NCI-H146 (cell line): ENCODE measurements at regions not wholly inside any gene's neighbourhood (a gene's known extent, or its start where the extent isn't known, plus 50 kb on each side); places are given as distances from the start of the nearest gene placed in this dataset.

Experiments used
- DNase-seq: peaks from one replicate; lab custom pipeline; 2025; lab: John Stamatoyannopoulos, UW

DNA sequence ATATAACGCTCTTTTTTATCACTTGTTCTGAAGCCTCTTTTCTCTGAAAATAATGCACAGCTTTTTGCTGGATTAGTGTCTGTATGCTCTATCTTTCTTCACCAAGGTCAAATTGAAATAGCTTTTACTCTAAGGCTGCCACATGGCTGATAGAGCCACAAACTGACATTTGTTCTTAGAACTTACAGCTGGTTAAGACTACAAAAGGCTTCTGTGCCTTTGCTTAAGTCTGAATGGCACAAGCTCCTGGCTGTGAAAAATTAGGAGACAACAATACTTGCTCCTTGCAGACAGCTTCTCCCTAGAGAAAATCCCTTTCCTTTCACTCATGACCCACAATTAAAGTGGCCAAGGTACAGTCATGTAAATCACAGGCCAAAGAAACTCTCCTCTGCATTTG, 515.3 kb downstream of the DSC3 start:
- DNase-seq: no peak

DNA sequence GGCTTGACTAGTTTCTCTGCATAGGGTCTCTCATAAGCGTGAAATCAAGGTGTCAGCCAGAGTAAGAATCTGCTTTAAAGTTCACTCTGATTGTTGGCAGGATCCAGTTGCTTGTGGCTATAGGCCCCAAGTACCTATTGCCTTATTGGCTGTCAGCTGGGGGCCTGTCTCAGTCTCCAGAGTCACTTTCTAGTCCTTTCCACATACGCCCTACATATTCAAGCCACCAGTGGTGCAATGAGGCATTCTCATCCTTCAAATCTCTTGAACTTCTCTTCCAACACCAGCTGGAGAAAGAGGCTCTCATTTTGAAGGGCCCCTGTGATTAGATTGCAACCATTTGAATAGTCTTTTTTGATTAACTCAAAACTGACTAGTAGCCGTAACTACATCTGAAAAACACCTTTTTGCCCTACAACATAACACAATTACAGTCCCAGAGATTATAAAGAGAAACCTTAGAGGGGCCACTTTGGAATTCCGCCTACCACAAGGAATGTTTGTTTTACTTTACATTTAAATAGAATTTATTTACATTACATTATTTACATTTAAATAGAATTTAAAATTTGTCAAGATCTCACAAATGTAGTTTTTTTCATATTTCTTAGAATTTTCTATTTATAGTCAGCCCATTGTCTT, 520.1 kb downstream of the DSC3 start:
- DNase-seq: no peak

DNA sequence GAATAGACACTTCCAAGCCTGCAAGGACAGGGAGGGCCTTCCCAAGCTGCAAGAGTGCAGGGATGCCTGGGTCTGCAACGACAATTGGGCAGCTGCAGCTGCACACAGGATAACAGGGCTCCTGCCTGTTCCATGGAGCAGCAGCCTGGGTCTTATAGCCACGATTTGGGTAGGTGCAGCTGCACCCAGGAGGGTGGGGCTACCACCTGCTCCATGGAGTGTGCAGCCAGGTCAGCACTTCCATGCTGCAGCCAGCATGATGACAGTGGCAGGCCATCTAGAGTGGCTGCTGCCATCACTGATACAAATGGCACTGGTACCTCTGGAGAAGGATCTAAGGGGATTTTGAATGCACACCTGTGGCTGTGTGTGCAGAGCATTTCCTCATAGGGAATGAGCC, 528.5 kb downstream of the DSC3 start:
- DNase-seq: no peak

DNA sequence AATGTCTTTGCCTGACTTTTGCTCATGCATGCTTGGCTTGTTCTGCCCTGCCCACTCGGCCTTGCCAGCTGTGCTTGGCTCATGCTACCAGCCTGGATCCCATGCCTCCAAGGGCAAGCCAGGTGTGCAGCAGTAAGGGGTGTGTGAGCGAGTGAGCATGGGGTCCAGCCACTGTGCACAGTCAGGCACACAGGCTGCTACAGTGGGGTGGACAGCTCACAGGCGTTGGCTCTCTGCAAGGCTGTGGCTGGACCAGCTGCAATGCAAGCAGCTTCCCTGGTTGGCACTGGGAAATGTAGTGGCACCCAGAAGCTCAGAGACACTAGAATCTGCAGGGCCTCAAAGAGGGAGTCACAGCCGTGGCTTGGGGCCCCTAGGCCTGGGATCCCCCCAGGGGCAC, 529.7 kb downstream of the DSC3 start:
- DNase-seq: no peak

- DNase-seq: no peak
Observed at GRCh38 chr18:30510882-30511281, 531.7 kb downstream of the DSC3 start.

- no peak for DNase-seq
Observed at GRCh38 chr18:30501594-30501993, 540.9 kb downstream of the DSC3 start.

DNA sequence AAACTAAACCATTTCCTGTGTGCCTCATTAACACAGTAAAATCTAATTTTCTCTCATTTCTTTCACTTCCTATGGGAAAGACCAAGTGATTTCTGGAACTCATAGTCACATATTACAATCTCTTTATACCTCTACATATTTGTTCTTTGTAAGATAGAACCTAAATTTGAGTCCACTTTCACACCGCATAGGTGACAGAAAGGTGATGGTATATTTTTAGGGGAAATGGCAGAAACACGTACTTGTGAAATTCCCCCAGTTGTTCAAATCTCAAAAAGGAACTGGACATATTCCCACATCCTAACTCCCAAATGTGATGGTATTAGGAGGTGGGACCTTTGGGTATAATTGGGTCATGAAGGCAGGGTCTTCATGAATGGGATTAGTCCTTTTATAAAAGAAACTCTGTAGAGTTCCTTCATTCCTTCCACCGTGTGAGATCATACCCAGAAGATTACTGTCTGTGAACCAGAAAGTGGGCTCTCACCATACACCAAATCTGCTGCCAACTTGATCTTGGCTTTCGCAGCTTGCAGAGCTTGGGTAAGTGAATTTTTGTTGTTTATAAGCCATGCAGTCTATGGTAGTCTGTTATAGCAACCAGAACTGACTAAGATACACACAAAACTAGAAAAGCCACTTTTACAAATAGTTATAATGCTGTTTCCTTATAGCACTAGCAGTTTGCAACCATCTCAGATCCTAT, 542.1 kb downstream of the DSC3 start:
- DNase-seq: no peak

DNA sequence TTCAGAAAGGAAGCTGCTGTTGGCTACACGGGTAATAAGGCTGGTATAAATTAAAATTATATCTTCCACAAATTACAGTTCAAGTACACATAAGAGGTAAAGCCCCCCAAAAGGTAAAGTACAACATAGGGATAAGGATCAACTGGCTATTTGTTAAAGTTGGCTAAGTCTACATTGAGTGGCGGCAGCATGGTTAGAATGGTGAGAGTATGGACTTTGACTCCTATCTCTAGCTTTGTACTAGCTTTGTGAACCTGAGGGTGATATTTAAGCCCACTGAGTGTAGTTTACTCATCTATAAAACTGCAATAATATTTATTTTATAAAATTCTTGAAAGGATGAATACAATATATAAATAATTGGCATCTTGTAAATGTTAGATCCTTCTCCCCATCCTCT, 542.8 kb downstream of the DSC3 start:
- DNase-seq: no peak

DNA sequence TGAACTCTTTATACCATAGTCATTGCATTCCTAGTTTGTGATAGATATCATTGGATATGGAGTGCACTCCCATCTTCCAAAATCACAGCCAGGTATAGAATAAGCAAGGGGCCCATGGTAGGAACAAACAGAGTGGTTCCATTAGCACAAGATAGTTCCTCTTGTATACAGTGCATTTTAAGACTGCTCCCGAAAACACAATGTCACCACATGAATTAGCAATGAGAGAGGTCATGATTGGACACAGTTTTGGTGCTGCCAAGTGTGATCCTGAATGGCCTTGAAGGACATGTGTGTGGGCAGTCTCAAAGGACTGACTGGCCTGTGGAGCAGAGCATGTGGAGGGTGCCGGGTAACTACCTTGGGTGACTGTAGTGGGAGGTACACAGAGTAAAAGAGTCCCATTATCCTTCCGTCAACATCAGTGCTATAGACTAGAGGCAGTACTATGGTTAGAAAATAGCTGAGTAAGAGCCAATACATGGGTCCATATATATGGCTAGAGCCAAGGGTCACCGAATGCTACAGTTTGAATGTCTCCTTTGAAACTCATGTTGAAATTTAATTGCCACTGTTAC, 549.9 kb downstream of the DSC3 start:
- DNase-seq: no peak

DNA sequence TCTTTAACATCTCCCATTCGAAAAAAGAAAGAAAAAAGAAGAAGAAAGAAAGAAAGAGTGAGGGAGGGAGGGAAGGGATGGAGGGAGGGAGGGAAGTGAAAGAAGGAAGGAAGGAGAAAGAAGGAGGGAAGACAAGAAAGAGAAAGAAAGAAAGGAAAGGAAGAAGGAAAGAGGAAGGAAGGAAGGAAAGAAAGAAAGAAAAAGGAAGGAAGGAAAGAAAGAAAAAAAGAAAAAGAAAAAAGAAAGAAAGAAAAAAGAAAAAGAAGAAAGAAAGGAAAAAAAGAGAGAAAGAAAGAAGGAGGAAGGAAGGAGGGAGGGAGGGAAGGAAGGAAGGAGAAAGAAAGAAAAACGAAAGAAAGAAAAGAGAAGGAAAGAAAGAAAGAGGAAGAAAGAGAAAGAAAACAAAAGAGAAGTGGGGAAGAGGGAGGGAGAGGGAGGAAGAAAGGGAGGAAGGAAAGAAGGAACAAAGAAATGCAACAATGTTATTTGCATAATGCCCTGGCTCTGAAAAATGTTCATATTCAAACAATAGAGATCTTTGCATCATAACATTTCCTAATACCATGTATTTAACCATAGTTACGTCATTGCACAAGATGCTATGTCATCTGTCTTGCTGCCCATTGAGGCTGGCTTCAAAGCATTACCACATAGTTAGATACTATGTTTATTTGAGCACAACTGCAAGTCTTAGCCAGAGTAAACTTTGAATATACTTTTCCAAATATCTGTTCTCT, 550.6 kb downstream of the DSC3 start:
- DNase-seq: no peak

- no peak for DNase-seq
Observed at GRCh38 chr18:30489890-30490643, 552.5 kb downstream of the DSC3 start.

DNA sequence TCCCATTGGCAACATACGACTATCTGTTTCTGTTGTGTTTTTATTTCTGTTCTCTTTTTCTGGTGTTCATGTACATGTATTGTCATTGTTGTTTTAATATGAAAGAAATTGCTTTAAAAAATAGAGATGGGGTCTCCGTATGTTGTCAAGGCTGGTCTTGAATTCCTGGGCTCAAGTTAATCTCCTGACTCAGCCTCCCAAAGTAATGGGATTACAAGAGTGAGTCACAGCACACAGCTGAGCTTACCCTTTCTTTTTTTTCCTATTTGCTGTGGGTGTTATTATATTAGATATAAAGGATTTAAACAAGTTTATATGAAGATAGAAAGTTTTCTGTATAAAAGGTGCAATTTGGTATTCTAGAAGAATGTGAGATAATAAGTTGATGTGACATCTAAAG, 554.6 kb downstream of the DSC3 start:
- no peak for DNase-seq

GRCh38 chr18:30486856-30487255, 555.7 kb downstream of the DSC3 start:
- no peak for DNase-seq

GRCh38 chr18:30485078-30485477, 557.5 kb downstream of the DSC3 start:
- DNase-seq: no peak

DNA sequence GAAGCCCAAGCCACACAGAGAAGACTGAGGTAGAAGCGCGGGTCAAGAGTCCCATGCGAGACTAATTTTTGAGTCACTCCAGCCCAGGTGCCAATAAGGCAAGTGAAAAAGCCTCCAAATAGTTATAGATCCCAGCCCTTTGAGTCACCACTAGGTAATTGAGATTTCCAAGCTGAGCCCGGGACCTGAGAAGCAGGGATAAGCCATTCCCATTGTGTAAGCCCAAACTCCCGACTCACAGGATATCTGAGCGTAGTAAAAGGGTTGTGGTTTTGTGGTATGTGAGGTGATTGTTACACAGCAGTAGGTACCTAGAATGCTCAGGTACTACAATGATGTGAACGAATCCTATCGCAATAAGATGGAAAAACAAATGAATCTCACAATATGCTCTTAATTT, 560.7 kb downstream of the DSC3 start:
- DNase-seq: no peak

- no peak for DNase-seq
Observed at GRCh38 chr18:30469091-30469490, 573.5 kb downstream of the DSC3 start.

GRCh38 chr18:30465096-30465495, 577.4 kb downstream of the DSC3 start:
- no peak for DNase-seq

DNA sequence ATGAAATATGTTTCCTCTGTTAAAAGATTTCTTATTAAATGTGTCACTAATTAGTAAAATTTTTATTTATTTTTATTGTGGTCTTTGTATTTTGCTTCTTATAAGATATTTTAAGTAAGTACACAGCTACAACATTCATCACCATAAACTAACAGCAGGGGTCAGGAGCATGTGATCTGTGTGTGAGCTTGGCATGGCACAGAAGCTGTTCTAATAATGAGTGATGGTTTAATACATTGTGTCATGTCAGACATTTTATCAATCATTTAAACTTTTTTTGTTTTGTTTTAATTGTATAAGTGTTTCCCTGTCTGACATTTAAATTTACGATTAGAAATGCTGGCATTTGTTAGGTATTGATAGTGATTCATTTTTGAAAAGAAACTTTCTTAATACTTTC, 585.4 kb downstream of the DSC3 start:
- no peak for DNase-seq

GRCh38 chr18:30455741-30456140, 586.8 kb downstream of the DSC3 start:
- DNase-seq: no peak

- DNase-seq: no peak
Observed at GRCh38 chr18:30454920-30455319, 587.6 kb downstream of the DSC3 start.

GRCh38 chr18:30451981-30452380, 590.6 kb downstream of the DSC3 start:
- no peak for DNase-seq

GRCh38 chr18:30450927-30451326, 591.6 kb downstream of the DSC3 start:
- no peak for DNase-seq
